ENCODE measurements at regions not wholly inside any gene's neighbourhood (a gene's known extent, or its start where the extent isn't known, plus 50 kb on each side); places are given as distances from the start of the nearest gene placed in this dataset.

- no peak for TF ChIP-seq ZIC2 (tag by site-specific recombination; IDR thresholded peaks at IDR 0.05)
- TF ChIP-seq ZNF707 (tag by site-specific recombination; IDR thresholded peaks at IDR 0.05): no peak
- TF ChIP-seq WT1 (tag by site-specific recombination; IDR thresholded peaks at IDR 0.05): no peak
- TF ChIP-seq ZNF398 (tag by site-specific recombination; IDR thresholded peaks at IDR 0.05): no peak
- TF ChIP-seq ZNF292 (tag by site-specific recombination; IDR thresholded peaks at IDR 0.05; ENCODE audit: borderline replicate concordance, low read depth): no peak
- no peak for TF ChIP-seq ZNF747 (tag by site-specific recombination; IDR thresholded peaks at IDR 0.05)
Observed at GRCh38 chr1:222058249-222058648, 316.4 kb upstream of the DUSP10 start (continued).

DNA sequence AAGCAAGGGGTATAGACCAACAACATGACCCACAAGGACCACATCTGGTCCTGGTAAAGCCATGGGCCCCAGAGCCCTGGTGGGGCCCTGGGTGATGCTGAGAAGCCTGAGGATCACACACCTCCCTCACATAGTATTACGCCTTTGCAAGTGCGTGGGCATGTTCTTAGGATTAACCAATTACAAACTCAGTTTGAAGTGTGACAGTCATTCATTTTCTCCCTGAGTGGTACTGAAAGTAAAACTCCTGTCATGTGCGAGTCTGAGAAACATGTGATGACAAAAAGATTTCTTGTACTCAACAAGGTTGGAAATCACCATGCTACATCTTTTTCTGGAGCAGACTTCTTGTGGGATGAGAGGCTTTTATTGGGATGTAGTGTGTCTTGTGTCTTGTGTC is 315.3 kb upstream of the DUSP10 start:
- CTCF ChIA-PET: no interaction called here

DNA sequence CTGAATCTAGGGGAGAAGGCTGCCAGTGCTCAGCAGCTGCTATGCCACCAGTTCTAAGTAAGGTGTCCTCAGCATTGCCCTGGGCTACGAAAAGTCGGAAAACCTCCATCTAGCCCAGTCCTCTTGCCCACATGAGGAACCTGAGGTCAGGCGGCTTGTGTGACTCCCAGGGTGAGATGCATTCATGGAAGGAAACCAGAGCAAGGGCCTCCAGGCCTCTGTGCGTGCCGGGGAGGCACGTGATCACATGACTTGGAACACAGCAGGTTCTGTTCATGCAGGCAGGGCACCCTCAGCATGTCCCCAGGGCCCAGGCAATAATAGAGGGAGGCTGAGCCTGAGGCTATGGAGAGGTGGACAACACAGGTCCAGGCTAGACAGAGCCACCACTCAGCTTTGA is 312.5 kb upstream of the DUSP10 start:
- Histone ChIP-seq H3K4me3 (ENCODE audit: low read depth, low read length) (no peak overlapping the region), H3K36me3 (ENCODE audit: control insufficient read depth in 2 of 2, insufficient read depth in 1 of 2, low read length in 2 of 2) (no peaks in the 10 kb centered on the region), H3K27ac (ENCODE audit: extremely low read depth, low read depth, low read length) (no peak overlapping the region), H3K4me1 (ENCODE audit: control insufficient read depth, insufficient read depth, low read length) (no peaks in the 10 kb centered on the region), H3K9me3 (ENCODE audit: control insufficient read depth, insufficient read depth, low read depth, low read length) (no peaks in the 10 kb centered on the region)
- ChIA-PET POLR2A (no interaction called here), CTCF (no interaction called here)
- TF ChIP-seq, protein P1, sequence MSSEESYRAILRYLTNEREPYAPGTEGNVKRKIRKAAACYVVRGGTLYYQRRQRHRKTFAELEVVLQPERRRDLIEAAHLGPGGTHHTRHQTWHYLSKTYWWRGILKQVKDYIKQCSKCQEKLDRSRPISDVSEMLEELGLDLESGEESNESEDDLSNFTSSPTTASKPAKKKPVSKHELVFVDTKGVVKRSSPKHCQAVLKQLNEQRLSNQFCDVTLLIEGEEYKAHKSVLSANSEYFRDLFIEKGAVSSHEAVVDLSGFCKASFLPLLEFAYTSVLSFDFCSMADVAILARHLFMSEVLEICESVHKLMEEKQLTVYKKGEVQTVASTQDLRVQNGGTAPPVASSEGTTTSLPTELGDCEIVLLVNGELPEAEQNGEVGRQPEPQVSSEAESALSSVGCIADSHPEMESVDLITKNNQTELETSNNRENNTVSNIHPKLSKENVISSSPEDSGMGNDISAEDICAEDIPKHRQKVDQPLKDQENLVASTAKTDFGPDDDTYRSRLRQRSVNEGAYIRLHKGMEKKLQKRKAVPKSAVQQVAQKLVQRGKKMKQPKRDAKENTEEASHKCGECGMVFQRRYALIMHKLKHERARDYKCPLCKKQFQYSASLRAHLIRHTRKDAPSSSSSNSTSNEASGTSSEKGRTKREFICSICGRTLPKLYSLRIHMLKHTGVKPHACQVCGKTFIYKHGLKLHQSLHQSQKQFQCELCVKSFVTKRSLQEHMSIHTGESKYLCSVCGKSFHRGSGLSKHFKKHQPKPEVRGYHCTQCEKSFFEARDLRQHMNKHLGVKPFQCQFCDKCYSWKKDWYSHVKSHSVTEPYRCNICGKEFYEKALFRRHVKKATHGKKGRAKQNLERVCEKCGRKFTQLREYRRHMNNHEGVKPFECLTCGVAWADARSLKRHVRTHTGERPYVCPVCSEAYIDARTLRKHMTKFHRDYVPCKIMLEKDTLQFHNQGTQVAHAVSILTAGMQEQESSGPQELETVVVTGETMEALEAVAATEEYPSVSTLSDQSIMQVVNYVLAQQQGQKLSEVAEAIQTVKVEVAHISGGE (tag by site-specific recombination; conservative IDR thresholded peaks at IDR 0.05; ENCODE audit: low read depth): no peak
- TF ChIP-seq ZNF302 (tag by site-specific recombination; IDR thresholded peaks at IDR 0.05; ENCODE audit: low read depth): no peak

More for the DNA sequence above, 315.3 kb upstream of the DUSP10 start:
- TF ChIP-seq ZBTB20 (tag by site-specific recombination; IDR thresholded peaks at IDR 0.05) (no peak), ZNF169 (tag by site-specific recombination; IDR thresholded peaks at IDR 0.05) (no peak), ZNF610 (tag by site-specific recombination; IDR thresholded peaks at IDR 0.05; ENCODE audit: borderline replicate concordance) (no peak), SCRT1 (tag by site-specific recombination; IDR thresholded peaks at IDR 0.05; ENCODE audit: borderline replicate concordance) (no peak), ZSCAN4 (tag by site-specific recombination; IDR thresholded peaks at IDR 0.05) (no peak), ZNF335 (tag by site-specific recombination; conservative IDR thresholded peaks at IDR 0.05) (no peak), ZFHX2 (tag by site-specific recombination; conservative IDR thresholded peaks at IDR 0.05) (no peak), ZNF202 (tag by site-specific recombination; IDR thresholded peaks at IDR 0.05; ENCODE audit: borderline replicate concordance) (no peak)
- POLR2A ChIA-PET: no interaction called here
- no peaks in the 10 kb centered on the region for H3K9me3 ChIP-seq (ENCODE audit: control insufficient read depth, insufficient read depth, low read depth, low read length)
- no peaks in the 10 kb centered on the region for H3K4me1 ChIP-seq (ENCODE audit: control insufficient read depth, insufficient read depth, low read length)
- no peaks in the 10 kb centered on the region for H3K36me3 ChIP-seq (ENCODE audit: control insufficient read depth in 2 of 2, insufficient read depth in 1 of 2, low read length in 2 of 2)
- H3K27ac ChIP-seq (ENCODE audit: extremely low read depth, low read depth, low read length): no peak overlapping the region
- no peak overlapping the region for H3K4me3 ChIP-seq (ENCODE audit: low read depth, low read length)

Measured in HEK293 (cell line).